ENCODE measurements at regions not wholly inside any gene's neighbourhood (a gene's known extent, or its start where the extent isn't known, plus 50 kb on each side); places are given as distances from the start of the nearest gene placed in this dataset.

DNA sequence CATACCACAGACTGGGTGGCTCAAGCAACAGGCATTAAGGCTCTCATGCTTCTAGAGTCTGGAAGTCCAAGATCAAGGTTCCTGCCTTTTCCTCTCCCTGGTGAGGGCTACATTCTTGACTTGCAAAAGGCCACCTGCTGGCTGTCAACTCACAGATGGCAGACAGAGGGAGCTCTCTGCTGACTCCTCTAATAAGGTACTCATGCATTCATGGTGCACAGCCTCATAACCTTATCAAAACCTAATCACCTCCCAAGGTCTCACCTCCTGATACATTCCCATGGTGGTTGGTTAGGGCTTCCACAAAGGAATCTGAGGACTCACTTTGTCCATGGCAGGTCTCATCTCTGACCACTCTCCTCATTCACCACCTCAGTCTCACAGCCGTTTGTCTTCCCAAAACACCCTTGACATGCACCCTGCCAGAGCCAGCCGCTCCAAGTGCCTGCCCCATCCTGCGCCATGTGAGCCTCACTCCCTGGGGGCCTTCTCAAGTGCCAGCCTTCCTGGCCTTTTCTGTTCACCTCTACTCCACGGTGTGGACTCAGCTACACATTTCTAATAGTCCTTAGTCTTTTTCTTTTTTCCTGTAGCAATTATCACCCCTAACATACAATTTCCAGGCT is 400.3 kb upstream of the ADARB2 start:
- TF ChIP-seq CTCF (IDR thresholded peaks at IDR 0.05) = no peak
- TF ChIP-seq POLR2A (IDR thresholded peaks at IDR 0.05) = no peak
- no peak for TF ChIP-seq POLR2AphosphoS5 (IDR thresholded peaks at IDR 0.05)
- no peak for TF ChIP-seq EP300 (IDR thresholded peaks at IDR 0.05)
